Keratinocyte (primary cell): ENCODE measurements at regions not wholly inside any gene's neighbourhood (a gene's known extent, or its start where the extent isn't known, plus 50 kb on each side); places are given as distances from the start of the nearest gene placed in this dataset.

Experiments
- DNase-seq: peaks from one replicate; pipeline ENCODE4 v3.0.0-alpha.2; 2011; ENCODE audit warnings: low read depth, missing footprints, low spot score
- FAIRE-seq: peaks from 2 replicates; lab custom pipeline; 2011; peaks lifted over from hg19 to GRCh38; lab: Jason Lieb, UNC
- H2AFZ ChIP-seq: 2 replicates; pipeline ENCODE4 v1.6.0; 2012; ENCODE audit warnings: low read length, control low read depth, inconsistent platforms; ENCODE audit not compliant: control insufficient read depth
- H3K27ac ChIP-seq: 2 replicates; pipeline ENCODE4 v1.5.1; 2011; ENCODE audit warnings: low read length; ENCODE audit not compliant: control insufficient read depth, insufficient read depth
- H3K27me3 ChIP-seq: 3 replicates; pipeline ENCODE4 v1.6.0; 2011; ENCODE audit warnings: low read length; ENCODE audit not compliant: control insufficient read depth, insufficient read depth; ENCODE audit errors: extremely low read depth
- H3K36me3 ChIP-seq, 2 experiments: 2 replicates in 1 of 2; 3 replicates in 1 of 2; pipeline ENCODE4 v1.5.1; 2011; ENCODE audit warnings: low read length in 2 of 2, mild to moderate bottlenecking in 1 of 2; ENCODE audit not compliant: control insufficient read depth in 2 of 2, insufficient read depth in 2 of 2; ENCODE audit errors: extremely low read depth in 1 of 2
- H3K4me1 ChIP-seq: 3 replicates; pipeline ENCODE4 v1.5.1; 2011; ENCODE audit warnings: low read length; ENCODE audit not compliant: control insufficient read depth, insufficient read depth; ENCODE audit errors: extremely low read depth
- H3K4me2 ChIP-seq: 3 replicates; pipeline ENCODE4 v1.6.0; 2011; ENCODE audit warnings: low read depth, low read length; ENCODE audit not compliant: control insufficient read depth, insufficient read depth; ENCODE audit errors: extremely low read depth
- H3K4me3 ChIP-seq, 3 experiments: fragments of 200-600 bp in 1 of 3; sonication (generic) in 1 of 3; 2 replicates in 2 of 3; 3 replicates in 1 of 3; pipeline ENCODE4 v1.5.1; 2011 to 2016; ENCODE audit warnings: low read length in 3 of 3, mild to moderate bottlenecking in 3 of 3, control low read depth in 2 of 3, inconsistent platforms in 1 of 3, low read depth in 1 of 3, mixed read lengths in 1 of 3, mixed run types in 1 of 3, moderate library complexity in 1 of 3; ENCODE audit not compliant: control insufficient read depth in 2 of 3, insufficient read depth in 2 of 3; ENCODE audit errors: extremely low read depth in 1 of 3
- H3K79me2 ChIP-seq: 2 replicates; pipeline ENCODE4 v1.6.0; 2012; ENCODE audit warnings: low read length; ENCODE audit not compliant: control insufficient read depth, insufficient read depth
- H3K9ac ChIP-seq: 3 replicates; pipeline ENCODE4 v1.6.0; 2011; ENCODE audit warnings: low read length; ENCODE audit not compliant: control insufficient read depth, insufficient read depth; ENCODE audit errors: extremely low read depth
- H3K9me1 ChIP-seq: 3 replicates; pipeline ENCODE4 v1.6.0; 2011; ENCODE audit warnings: low read length; ENCODE audit not compliant: control insufficient read depth, insufficient read depth; ENCODE audit errors: extremely low read depth
- H3K9me3 ChIP-seq: 2 replicates; pipeline ENCODE4 v1.5.1; 2012; ENCODE audit warnings: low read depth, low read length; ENCODE audit not compliant: control insufficient read depth
- H4K20me1 ChIP-seq: 3 replicates; pipeline ENCODE4 v1.6.0; 2011; ENCODE audit warnings: low read length; ENCODE audit not compliant: control insufficient read depth, insufficient read depth; ENCODE audit errors: extremely low read depth
- EZH2 ChIP-seq: IDR thresholded peaks from one replicate; pipeline ENCODE4 v1.6.1; 2012; ENCODE audit warnings: inconsistent platforms, mild to moderate bottlenecking, low read length, moderate library complexity
- dilution Hi-C: fragments of 300-500 bp; cut with MboI; formaldehyde crosslinking; loops from one replicate; pipeline ENCODE4 v1.7.0; 2020; ENCODE audit warnings: low sequenced_read_pairs; ENCODE audit not compliant: extremely low pct_ligation_motif_present
- TF ChIP-seq, protein P1 (sequence below), 3 experiments: IDR thresholded peaks in 1 of 3; conservative IDR thresholded peaks in 1 of 3; optimal IDR thresholded peaks in 1 of 3; 2 replicates in 2 of 3; 3 replicates in 1 of 3; pipeline versions ENCODE3 to v1.5.1; 2011; ENCODE audit warnings: low read length in 3 of 3, mild to moderate bottlenecking in 3 of 3, moderate library complexity in 2 of 3, control low read depth in 1 of 3, inconsistent platforms in 1 of 3; ENCODE audit not compliant: insufficient read depth in 2 of 3; ENCODE audit errors: extremely low read depth in 1 of 3

DNA sequence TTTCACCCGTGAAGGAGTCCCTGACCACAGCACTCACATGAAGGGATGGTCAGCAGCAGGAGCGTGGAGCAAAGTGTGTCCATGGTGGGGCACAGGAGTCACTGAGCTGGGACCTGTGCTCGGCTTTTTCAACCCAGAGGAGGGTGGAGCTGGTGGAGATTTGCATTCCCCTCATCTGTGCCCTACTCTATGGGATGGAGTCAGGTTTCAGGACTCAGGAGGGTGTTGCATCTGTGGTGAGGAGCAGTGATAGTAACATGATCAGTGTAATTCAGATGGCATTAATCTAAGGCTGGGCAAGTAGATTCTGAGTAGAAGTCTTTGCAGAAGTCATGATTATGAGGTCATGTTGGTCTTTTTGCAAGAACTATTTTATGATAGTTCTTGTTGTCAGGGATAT, 511.9 kb downstream of the TMEM121 start:
- FAIRE-seq, result no peak

DNA sequence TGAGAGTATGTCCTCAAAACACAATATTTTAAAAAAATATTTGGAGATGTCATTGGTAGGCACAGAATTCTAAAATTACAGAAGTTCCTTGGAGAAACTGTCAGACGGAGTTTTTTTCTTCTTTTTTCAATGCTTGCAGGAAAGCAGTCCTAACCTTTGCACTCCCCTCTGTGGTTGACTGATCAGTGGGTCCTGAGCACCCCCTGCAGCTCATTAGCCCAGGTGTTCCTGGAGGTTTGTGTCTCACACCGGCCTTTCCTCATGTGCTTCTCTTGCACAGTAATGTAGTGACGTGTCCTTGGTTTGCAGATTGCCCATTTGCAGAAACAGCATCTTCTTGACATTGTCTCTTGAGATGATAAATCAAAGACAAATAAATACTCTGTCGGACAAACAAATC, 513.0 kb downstream of the TMEM121 start:
- DNase-seq (no peak), FAIRE-seq (no peak)
- no peak overlapping the region for H3K9ac ChIP-seq
- no peaks in the 10 kb centered on the region for H3K9me1 ChIP-seq
- H4K20me1 ChIP-seq, result no peaks in the 10 kb centered on the region
- no peaks in the 10 kb centered on the region for H3K4me1 ChIP-seq
- TF ChIP-seq, protein P1, sequence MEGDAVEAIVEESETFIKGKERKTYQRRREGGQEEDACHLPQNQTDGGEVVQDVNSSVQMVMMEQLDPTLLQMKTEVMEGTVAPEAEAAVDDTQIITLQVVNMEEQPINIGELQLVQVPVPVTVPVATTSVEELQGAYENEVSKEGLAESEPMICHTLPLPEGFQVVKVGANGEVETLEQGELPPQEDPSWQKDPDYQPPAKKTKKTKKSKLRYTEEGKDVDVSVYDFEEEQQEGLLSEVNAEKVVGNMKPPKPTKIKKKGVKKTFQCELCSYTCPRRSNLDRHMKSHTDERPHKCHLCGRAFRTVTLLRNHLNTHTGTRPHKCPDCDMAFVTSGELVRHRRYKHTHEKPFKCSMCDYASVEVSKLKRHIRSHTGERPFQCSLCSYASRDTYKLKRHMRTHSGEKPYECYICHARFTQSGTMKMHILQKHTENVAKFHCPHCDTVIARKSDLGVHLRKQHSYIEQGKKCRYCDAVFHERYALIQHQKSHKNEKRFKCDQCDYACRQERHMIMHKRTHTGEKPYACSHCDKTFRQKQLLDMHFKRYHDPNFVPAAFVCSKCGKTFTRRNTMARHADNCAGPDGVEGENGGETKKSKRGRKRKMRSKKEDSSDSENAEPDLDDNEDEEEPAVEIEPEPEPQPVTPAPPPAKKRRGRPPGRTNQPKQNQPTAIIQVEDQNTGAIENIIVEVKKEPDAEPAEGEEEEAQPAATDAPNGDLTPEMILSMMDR (optimal IDR thresholded peaks at IDR 0.05 in 1 of 3, IDR thresholded peaks at IDR 0.05 in 1 of 3, conservative IDR thresholded peaks at IDR 0.05 in 1 of 3; ENCODE audit: extremely low read depth in 1 of 3, insufficient read depth in 2 of 3, low read length in 3 of 3), result peak; percentile 31 to 56 (median 53)
- TF ChIP-seq EZH2, result no peak
- H3K36me3 ChIP-seq, result no peaks in the 10 kb centered on the region
- no peaks in the 10 kb centered on the region for H3K9me3 ChIP-seq
- H3K27me3 ChIP-seq, result no peaks in the 10 kb centered on the region
- no peak overlapping the region for H3K27ac ChIP-seq
- no peaks in the 10 kb centered on the region for H3K79me2 ChIP-seq
- dilution Hi-C loops, result no loop called here
- H3K4me3 ChIP-seq, result no peak overlapping the region
- H2AFZ ChIP-seq, result no peak overlapping the region
- H3K4me2 ChIP-seq, result no peak overlapping the region

More for the DNA sequence above, 511.9 kb downstream of the TMEM121 start:
- H3K9me1 ChIP-seq, result no peaks in the 10 kb centered on the region
- no peaks in the 10 kb centered on the region for H3K36me3 ChIP-seq
- no peak overlapping the region for H3K4me3 ChIP-seq
- no peak overlapping the region for H2AFZ ChIP-seq
- DNase-seq, result no peak
- no peaks in the 10 kb centered on the region for H3K9me3 ChIP-seq
- no peaks in the 10 kb centered on the region for H3K27me3 ChIP-seq
- H3K9ac ChIP-seq, result no peak overlapping the region
- dilution Hi-C loops, result no loop called here
- H3K79me2 ChIP-seq, result no peaks in the 10 kb centered on the region
- TF ChIP-seq, protein P1 (optimal IDR thresholded peaks at IDR 0.05 in 1 of 3, IDR thresholded peaks at IDR 0.05 in 1 of 3, conservative IDR thresholded peaks at IDR 0.05 in 1 of 3; ENCODE audit: extremely low read depth in 1 of 3, insufficient read depth in 2 of 3, low read length in 3 of 3), result no peak
- no peak for TF ChIP-seq EZH2
- no peak overlapping the region for H3K27ac ChIP-seq
- no peaks in the 10 kb centered on the region for H4K20me1 ChIP-seq
- H3K4me2 ChIP-seq, result no peak overlapping the region
- H3K4me1 ChIP-seq, result no peaks in the 10 kb centered on the region
